ENCODE measurements at regions not wholly inside any gene's neighbourhood (a gene's known extent, or its start where the extent isn't known, plus 50 kb on each side); places are given as distances from the start of the nearest gene placed in this dataset.

DNA sequence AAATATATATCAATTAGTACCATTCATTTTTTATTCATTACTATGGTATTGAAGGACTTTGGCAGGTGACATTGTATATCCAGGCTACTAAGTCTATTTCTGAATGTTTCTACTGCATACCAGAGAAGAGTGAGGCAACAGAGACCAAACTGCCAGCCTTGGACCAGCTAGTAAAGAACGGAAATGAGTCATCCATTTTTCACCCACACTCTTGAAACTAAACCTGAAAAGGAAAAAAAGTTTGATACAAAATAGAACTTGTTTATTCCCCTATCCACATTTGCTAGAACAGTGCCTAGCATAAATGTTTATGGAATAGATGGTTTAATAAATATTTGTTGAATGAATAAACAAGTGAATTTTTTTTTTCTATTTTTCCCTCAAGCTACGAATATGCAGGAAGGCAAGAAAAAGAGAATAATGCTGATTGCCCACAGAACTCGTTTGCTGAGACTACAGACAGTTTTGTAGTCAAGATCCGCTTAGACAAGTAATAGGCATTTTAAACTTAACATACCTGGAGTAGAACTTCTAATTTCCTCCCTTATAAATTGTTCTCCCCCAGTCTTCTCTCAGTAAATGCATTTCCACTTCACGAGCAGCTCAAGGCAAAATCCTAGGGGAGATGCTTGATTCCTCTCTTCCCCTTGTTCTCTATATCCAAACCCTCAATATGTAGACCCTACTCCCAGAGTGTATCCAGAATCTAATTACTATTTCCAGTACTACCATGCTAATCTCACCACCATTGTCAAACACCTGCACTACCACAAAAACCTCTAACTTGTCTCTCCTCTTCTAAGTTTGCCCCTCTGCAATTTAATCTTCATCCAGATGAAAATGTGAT, 146.2 kb upstream of the RASA1 start:
- H4K20me1 ChIP-seq (ENCODE audit: control insufficient read depth, insufficient read depth, low read length, poor library complexity, severe bottlenecking) = no peaks in the 10 kb centered on the region
- DNase-seq (peak; percentile 36), ATAC-seq (ENCODE audit: low read depth) (peak; percentile 86)
- peak overlapping the region; percentile 49 for H2AFZ ChIP-seq (ENCODE audit: insufficient read depth, low read depth, low read length, poor library complexity, severe bottlenecking)
- TF ChIP-seq, protein P1, sequence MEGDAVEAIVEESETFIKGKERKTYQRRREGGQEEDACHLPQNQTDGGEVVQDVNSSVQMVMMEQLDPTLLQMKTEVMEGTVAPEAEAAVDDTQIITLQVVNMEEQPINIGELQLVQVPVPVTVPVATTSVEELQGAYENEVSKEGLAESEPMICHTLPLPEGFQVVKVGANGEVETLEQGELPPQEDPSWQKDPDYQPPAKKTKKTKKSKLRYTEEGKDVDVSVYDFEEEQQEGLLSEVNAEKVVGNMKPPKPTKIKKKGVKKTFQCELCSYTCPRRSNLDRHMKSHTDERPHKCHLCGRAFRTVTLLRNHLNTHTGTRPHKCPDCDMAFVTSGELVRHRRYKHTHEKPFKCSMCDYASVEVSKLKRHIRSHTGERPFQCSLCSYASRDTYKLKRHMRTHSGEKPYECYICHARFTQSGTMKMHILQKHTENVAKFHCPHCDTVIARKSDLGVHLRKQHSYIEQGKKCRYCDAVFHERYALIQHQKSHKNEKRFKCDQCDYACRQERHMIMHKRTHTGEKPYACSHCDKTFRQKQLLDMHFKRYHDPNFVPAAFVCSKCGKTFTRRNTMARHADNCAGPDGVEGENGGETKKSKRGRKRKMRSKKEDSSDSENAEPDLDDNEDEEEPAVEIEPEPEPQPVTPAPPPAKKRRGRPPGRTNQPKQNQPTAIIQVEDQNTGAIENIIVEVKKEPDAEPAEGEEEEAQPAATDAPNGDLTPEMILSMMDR (IDR thresholded peaks at IDR 0.05) = no peak
- TF ChIP-seq EZH2 (IDR thresholded peaks at IDR 0.05; ENCODE audit: borderline replicate concordance, insufficient read depth, low read depth, low read length, poor library complexity, severe bottlenecking) = no peak
- no peaks in the 10 kb centered on the region for H3K27me3 ChIP-seq (replicated peaks in 1 of 4; ENCODE audit: control extremely low read depth in 1 of 4, control insufficient read depth in 3 of 4, insufficient read depth in 4 of 4, low read length in 3 of 4)
- peak overlapping the region in 1 of 5 experiments; percentile 43 for H3K4me3 ChIP-seq (ENCODE audit: control extremely low read depth in 1 of 5, extremely low read depth in 1 of 5, insufficient read depth in 1 of 5, low read depth in 2 of 5, low read length in 4 of 5)
- peak overlapping the region; percentile 63 for H3K27ac Mint-ChIP-seq
- H3K4me1 ChIP-seq (ENCODE audit: control insufficient read depth in 2 of 2, insufficient read depth in 2 of 2, low read length in 2 of 2) = peaks cover 37 to 49% of the 10 kb centered on the region in 2 donors
- H3K9me3 ChIP-seq (ENCODE audit: control extremely low read depth in 1 of 3, control insufficient read depth in 2 of 3, insufficient read depth in 1 of 3, low read length in 2 of 3) = no peaks in the 10 kb centered on the region
- ChIA-PET POLR2A (no interaction called here), CTCF (interaction anchor here (0.8 to 2.6 kb wide), 4 partner anchors 9 to 46 kb away, joined by 3 to 7 read pairs (median 4); no protein-coding TSS in a partner anchor)
- H3K4me2 ChIP-seq (replicated peaks; ENCODE audit: low read depth, low read length, poor library complexity, severe bottlenecking) = peak overlapping the region; percentile 48
- peaks cover 2% of the 10 kb centered on the region for H3K9me3 Mint-ChIP-seq (ENCODE audit: insufficient read depth)
- peaks cover 49% of the 10 kb centered on the region for H3K4me1 Mint-ChIP-seq
- intact Hi-C loops (cut with micrococcal nuclease) = loop anchor here (2.0 to 5.0 kb wide), 3 partner anchors 17 to 39 kb away; no protein-coding TSS in a partner anchor
- WGBS (ENCODE audit: insufficient coverage) = 77% methylated on average over 2 of the region's 5 CpGs
- no peaks in the 10 kb centered on the region for H3K36me3 ChIP-seq (replicated peaks in 1 of 2; ENCODE audit: control extremely low read depth in 1 of 2, control insufficient read depth in 1 of 2, extremely low read depth in 1 of 2, insufficient read depth in 2 of 2, low read length in 1 of 2)
- no peaks in the 10 kb centered on the region for H3K79me2 ChIP-seq (ENCODE audit: control insufficient read depth, insufficient read depth, low read length)
- H3K27me3 Mint-ChIP-seq = no peaks in the 10 kb centered on the region
- peak overlapping the region; percentile 35 for H3K9ac ChIP-seq (ENCODE audit: low read length)
- H3K4me3 Mint-ChIP-seq = peak overlapping the region; percentile 56
- H3K27ac ChIP-seq (ENCODE audit: low read length in 2 of 2) = peak overlapping the region in 1 of 2 donors; percentile 75

Data from B cell (primary cell).